ENCODE measurements at regions not wholly inside any gene's neighbourhood (a gene's known extent, or its start where the extent isn't known, plus 50 kb on each side); places are given as distances from the start of the nearest gene placed in this dataset.

- Histone ChIP-seq H3K4me3 (no peak overlapping the region), H3K4me1 (no peaks in the 10 kb centered on the region), H3K27ac (no peak overlapping the region), H3K9me3 (no peaks in the 10 kb centered on the region), H3K36me3 (no peaks in the 10 kb centered on the region), H3K27me3 (no peaks in the 10 kb centered on the region)
- ATAC-seq, result no peak
- no peak for TF ChIP-seq CTCF (IDR thresholded peaks at IDR 0.05)
- intact Hi-C loops (cut with DNase I), result no loop called here
- DNase-seq, result no peak
These were observed 286.5 kb upstream of the ERCC4 start for GRCh38 chr16:13633391-13633861.

- no peaks in the 10 kb centered on the region for H3K9me3 ChIP-seq
- H3K27ac ChIP-seq, result no peak overlapping the region
- intact Hi-C loops (cut with DNase I), result no loop called here
- H3K4me3 ChIP-seq, result no peak overlapping the region
- H3K36me3 ChIP-seq, result no peaks in the 10 kb centered on the region
- no peak for TF ChIP-seq CTCF (IDR thresholded peaks at IDR 0.05)
- no peak for DNase-seq
- no peaks in the 10 kb centered on the region for H3K4me1 ChIP-seq
- no peaks in the 10 kb centered on the region for H3K27me3 ChIP-seq
- no peak for ATAC-seq
These were observed 285.7 kb upstream of the ERCC4 start for GRCh38 chr16:13634253-13634652.

DNA sequence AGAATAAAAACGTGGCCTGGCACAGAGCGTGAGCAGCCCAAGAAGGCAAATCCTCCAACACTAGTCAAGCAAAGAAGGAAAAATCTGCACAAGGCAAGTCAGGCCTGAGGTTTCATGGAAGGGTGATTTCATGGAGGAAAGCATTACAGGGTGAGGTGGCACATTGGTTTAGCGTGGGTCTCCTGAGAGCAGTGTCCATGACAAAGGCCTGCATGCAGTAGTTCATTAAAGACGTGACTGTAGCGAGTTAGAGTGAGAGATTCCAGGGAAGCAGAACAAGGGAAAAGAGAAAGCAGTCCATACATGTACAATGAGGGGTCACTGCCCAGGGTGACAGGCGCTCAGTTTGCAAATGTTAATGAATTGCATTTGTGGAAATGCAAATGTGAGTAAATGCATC, 285.0 kb upstream of the ERCC4 start:
- no peaks in the 10 kb centered on the region for H3K36me3 ChIP-seq
- intact Hi-C loops (cut with DNase I), result no loop called here

GRCh38 chr16:13638218-13638617, 281.7 kb upstream of the ERCC4 start:
- no peak for TF ChIP-seq CTCF (IDR thresholded peaks at IDR 0.05)
- Histone ChIP-seq H3K4me3 (no peak overlapping the region), H3K4me1 (no peaks in the 10 kb centered on the region), H3K36me3 (no peaks in the 10 kb centered on the region), H3K9me3 (no peaks in the 10 kb centered on the region), H3K27me3 (no peaks in the 10 kb centered on the region), H3K27ac (no peak overlapping the region)
- intact Hi-C loops (cut with DNase I), result no loop called here
- ATAC-seq (no peak), DNase-seq (no peak)

More for the DNA sequence above, 285.0 kb upstream of the ERCC4 start:
- H3K27ac ChIP-seq, result no peak overlapping the region
- no peaks in the 10 kb centered on the region for H3K9me3 ChIP-seq
- no peak for TF ChIP-seq CTCF (IDR thresholded peaks at IDR 0.05)
- H3K4me1 ChIP-seq, result no peaks in the 10 kb centered on the region
- DNase-seq, result no peak
- H3K4me3 ChIP-seq, result no peak overlapping the region
- no peaks in the 10 kb centered on the region for H3K27me3 ChIP-seq
- no peak for ATAC-seq

- Histone ChIP-seq H3K4me3 (no peak overlapping the region), H3K27me3 (no peaks in the 10 kb centered on the region), H3K9me3 (no peaks in the 10 kb centered on the region), H3K36me3 (no peaks in the 10 kb centered on the region), H3K4me1 (no peaks in the 10 kb centered on the region), H3K27ac (no peak overlapping the region)
- DNase-seq, result no peak
- TF ChIP-seq CTCF (IDR thresholded peaks at IDR 0.05), result no peak
- intact Hi-C loops (cut with DNase I), result no loop called here
- ATAC-seq, result peak; percentile 41
These were observed 276.5 kb upstream of the ERCC4 start for GRCh38 chr16:13643412-13643811.

- Histone ChIP-seq H3K27me3 (no peaks in the 10 kb centered on the region), H3K4me3 (no peak overlapping the region), H3K36me3 (no peaks in the 10 kb centered on the region), H3K9me3 (no peaks in the 10 kb centered on the region), H3K4me1 (no peaks in the 10 kb centered on the region), H3K27ac (no peak overlapping the region)
- intact Hi-C loops (cut with DNase I), result no loop called here
- DNase-seq (no peak), ATAC-seq (no peak)
- no peak for TF ChIP-seq CTCF (IDR thresholded peaks at IDR 0.05)
These were observed 274.2 kb upstream of the ERCC4 start for GRCh38 chr16:13645601-13646245.

All from upper lobe of right lung (tissue), 1 donor.